22Rv1 (cell line): ENCODE measurements at regions not wholly inside any gene's neighbourhood (a gene's known extent, or its start where the extent isn't known, plus 50 kb on each side); places are given as distances from the start of the nearest gene placed in this dataset.

Source experiments
- ZFX ChIP-seq: fragments of 450-650 bp; IDR thresholded peaks from 2 replicates; pipeline ENCODE4 v1.6.1; 2017; ENCODE audit warnings: antibody characterized with exemption, borderline replicate concordance
- TF ChIP-seq, protein P1 (sequence below): fragments of 450-650 bp; IDR thresholded peaks from 2 replicates; pipeline ENCODE4 v1.5.1; 2017; ENCODE audit warnings: mild to moderate bottlenecking

DNA sequence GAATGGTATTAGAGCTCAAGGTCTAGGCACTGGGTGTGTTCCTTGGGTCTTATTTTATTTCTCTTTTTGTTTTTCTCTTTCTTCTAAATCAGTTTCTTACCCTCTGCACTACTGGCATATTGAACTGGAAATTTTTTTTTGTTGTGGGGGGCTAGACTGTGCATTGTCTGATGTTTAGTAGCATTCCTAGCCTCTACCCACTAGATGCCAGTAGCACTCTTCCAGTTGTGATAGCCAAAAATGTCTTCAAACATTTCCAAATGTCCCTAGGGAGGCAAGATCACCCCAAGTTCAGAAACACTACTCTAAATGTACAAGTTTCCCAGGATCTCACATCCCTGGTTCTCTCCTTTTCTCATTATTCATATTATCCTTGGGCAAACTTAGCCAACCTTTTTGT is 69.8 kb upstream of the AMOT start:
- TF ChIP-seq, protein P1, sequence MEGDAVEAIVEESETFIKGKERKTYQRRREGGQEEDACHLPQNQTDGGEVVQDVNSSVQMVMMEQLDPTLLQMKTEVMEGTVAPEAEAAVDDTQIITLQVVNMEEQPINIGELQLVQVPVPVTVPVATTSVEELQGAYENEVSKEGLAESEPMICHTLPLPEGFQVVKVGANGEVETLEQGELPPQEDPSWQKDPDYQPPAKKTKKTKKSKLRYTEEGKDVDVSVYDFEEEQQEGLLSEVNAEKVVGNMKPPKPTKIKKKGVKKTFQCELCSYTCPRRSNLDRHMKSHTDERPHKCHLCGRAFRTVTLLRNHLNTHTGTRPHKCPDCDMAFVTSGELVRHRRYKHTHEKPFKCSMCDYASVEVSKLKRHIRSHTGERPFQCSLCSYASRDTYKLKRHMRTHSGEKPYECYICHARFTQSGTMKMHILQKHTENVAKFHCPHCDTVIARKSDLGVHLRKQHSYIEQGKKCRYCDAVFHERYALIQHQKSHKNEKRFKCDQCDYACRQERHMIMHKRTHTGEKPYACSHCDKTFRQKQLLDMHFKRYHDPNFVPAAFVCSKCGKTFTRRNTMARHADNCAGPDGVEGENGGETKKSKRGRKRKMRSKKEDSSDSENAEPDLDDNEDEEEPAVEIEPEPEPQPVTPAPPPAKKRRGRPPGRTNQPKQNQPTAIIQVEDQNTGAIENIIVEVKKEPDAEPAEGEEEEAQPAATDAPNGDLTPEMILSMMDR: no peak
- no peak for TF ChIP-seq ZFX
